A673 (cell line): ENCODE measurements at regions not wholly inside any gene's neighbourhood (a gene's known extent, or its start where the extent isn't known, plus 50 kb on each side); places are given as distances from the start of the nearest gene placed in this dataset.

Experiments used
- CTCF ChIP-seq: fragments of 300-800, 200-600 bp; sonication (generic); conservative IDR thresholded peaks from 2 replicates; pipeline ENCODE4 v1.5.1; 2017; ENCODE audit warnings: low read depth, mild to moderate bottlenecking, antibody characterized with exemption, low read length, moderate library complexity, mixed read lengths
- EZH2 ChIP-seq: fragments of 200-600 bp; sonication (generic); IDR thresholded peaks from 2 replicates; pipeline ENCODE4 v1.6.1; 2017; ENCODE audit warnings: borderline replicate concordance, low read depth, mild to moderate bottlenecking, mixed read lengths, antibody characterized with exemption, low read length; ENCODE audit not compliant: poor library complexity, severe bottlenecking

- no peak for TF ChIP-seq CTCF
- no peak for TF ChIP-seq EZH2
Observed at GRCh38 chrX:17968367-17968766, 107.3 kb upstream of the RAI2 start.
